Kidney (tissue), 13 donors: ENCODE measurements at regions not wholly inside any gene's neighbourhood (a gene's known extent, or its start where the extent isn't known, plus 50 kb on each side); places are given as distances from the start of the nearest gene placed in this dataset.

Source experiments
- DNase-seq, 5 donors: peaks; one replicate each; pipeline ENCODE4 v3.0.0-alpha.2; 2013 to 2020
- FAIRE-seq: peaks from 2 replicates; lab custom pipeline; 2012; peaks lifted over from hg19 to GRCh38; lab: Jason Lieb, UNC
- H3K27ac ChIP-seq, 2 donors: one replicate each; pipeline ENCODE4 v1.7.0; 2013; ENCODE audit warnings: low read depth in 2 of 2, low read length in 2 of 2, inconsistent platforms in 1 of 2
- H3K27me3 ChIP-seq: one replicate; pipeline ENCODE4 v1.7.1; 2013; ENCODE audit warnings: low read length, inconsistent platforms; ENCODE audit not compliant: control insufficient read depth, insufficient read depth
- H3K36me3 ChIP-seq, 3 donors: one replicate each; pipeline versions ENCODE4 v1.7.0 to v1.7.1; 2013; ENCODE audit warnings: low read length in 3 of 3, control low read depth in 1 of 3, inconsistent platforms in 1 of 3; ENCODE audit not compliant: insufficient read depth in 3 of 3, control insufficient read depth in 2 of 3
- H3K4me1 ChIP-seq, 3 donors: one replicate each; pipeline versions ENCODE4 v1.7.0 to v1.7.1; 2013; ENCODE audit warnings: low read length in 3 of 3, inconsistent platforms in 1 of 3, low read depth in 1 of 3; ENCODE audit not compliant: control insufficient read depth in 2 of 3, insufficient read depth in 2 of 3
- H3K4me3 ChIP-seq, 3 donors: one replicate each; pipeline versions ENCODE4 v1.7.0 to v1.8.1; 2013; ENCODE audit warnings: low read length in 3 of 3, control low read depth in 1 of 3, inconsistent platforms in 1 of 3
- H3K9ac ChIP-seq, 3 donors: one replicate each; pipeline versions ENCODE4 v1.7.0 to v1.7.1; 2013; ENCODE audit warnings: low read length in 3 of 3, control low read depth in 1 of 3, inconsistent platforms in 1 of 3
- H3K9me3 ChIP-seq, 3 donors: one replicate each; pipeline versions ENCODE4 v1.7.0 to v1.7.1; 2013; ENCODE audit warnings: low read length in 3 of 3, control low read depth in 1 of 3, inconsistent platforms in 1 of 3; ENCODE audit not compliant: control insufficient read depth in 2 of 3, insufficient read depth in 1 of 3
- CTCF ChIP-seq: IDR thresholded peaks from 3 replicates; pipeline ENCODE4 v1.5.1; 2012; ENCODE audit warnings: mild to moderate bottlenecking, moderate library complexity, borderline replicate concordance; ENCODE audit not compliant: insufficient read depth; ENCODE audit errors: extremely low read depth
- intact Hi-C: fragments of 100-400 bp; cut with DNase I; formaldehyde crosslinking; loops from one replicate; pipeline ENCODE4 v1.11.1; 2022
- donor health status: control.
- donor health status: control.
- donor health status: control.
- donor health status: control.
- donor health status: control.
- donor health status: DM: yes; HTN: yes; CAD: no.
- donor health status: Normal renal cell carcinoma (clear cell type).

GRCh38 chr10:78556705-78557432, 511.9 kb upstream of the ZMIZ1 start:
- H3K27ac ChIP-seq, result no peak overlapping the region
- H3K27me3 ChIP-seq, result no peaks in the 10 kb centered on the region
- peaks cover 0 to 7% (median 0%) of the 10 kb centered on the region in 3 donors for H3K4me1 ChIP-seq
- intact Hi-C loops, result no loop called here
- no peak for TF ChIP-seq CTCF
- H3K4me3 ChIP-seq, result no peak overlapping the region
- no peak overlapping the region for H3K9ac ChIP-seq
- no peak for FAIRE-seq
- H3K9me3 ChIP-seq, result no peaks in the 10 kb centered on the region
- no peak for DNase-seq
- H3K36me3 ChIP-seq, result no peaks in the 10 kb centered on the region

GRCh38 chr10:78557433-78557925, 511.3 kb upstream of the ZMIZ1 start:
- FAIRE-seq, result no peak
- Histone ChIP-seq H3K27me3 (no peaks in the 10 kb centered on the region), H3K9me3 (no peaks in the 10 kb centered on the region), H3K36me3 (no peaks in the 10 kb centered on the region), H3K4me3 (no peak overlapping the region), H3K9ac (no peak overlapping the region), H3K27ac (no peak overlapping the region), H3K4me1 (peaks cover 0 to 3% (median 0%) of the 10 kb centered on the region in 3 donors)
- TF ChIP-seq CTCF, result no peak
- no peak for DNase-seq
- intact Hi-C loops, result no loop called here

- Histone ChIP-seq H3K27me3 (no peaks in the 10 kb centered on the region), H3K9me3 (no peaks in the 10 kb centered on the region), H3K27ac (no peak overlapping the region), H3K4me1 (no peaks in the 10 kb centered on the region), H3K9ac (no peak overlapping the region), H3K4me3 (no peak overlapping the region), H3K36me3 (no peaks in the 10 kb centered on the region)
- FAIRE-seq (no peak), DNase-seq (peak in 1 of 5 donors; percentile 73)
- TF ChIP-seq CTCF, result no peak
- intact Hi-C loops, result no loop called here
Measured at GRCh38 chr10:78559661-78560340, 509.0 kb upstream of the ZMIZ1 start.
